ENCODE measurements at regions not wholly inside any gene's neighbourhood (a gene's known extent, or its start where the extent isn't known, plus 50 kb on each side); places are given as distances from the start of the nearest gene placed in this dataset.

DNA sequence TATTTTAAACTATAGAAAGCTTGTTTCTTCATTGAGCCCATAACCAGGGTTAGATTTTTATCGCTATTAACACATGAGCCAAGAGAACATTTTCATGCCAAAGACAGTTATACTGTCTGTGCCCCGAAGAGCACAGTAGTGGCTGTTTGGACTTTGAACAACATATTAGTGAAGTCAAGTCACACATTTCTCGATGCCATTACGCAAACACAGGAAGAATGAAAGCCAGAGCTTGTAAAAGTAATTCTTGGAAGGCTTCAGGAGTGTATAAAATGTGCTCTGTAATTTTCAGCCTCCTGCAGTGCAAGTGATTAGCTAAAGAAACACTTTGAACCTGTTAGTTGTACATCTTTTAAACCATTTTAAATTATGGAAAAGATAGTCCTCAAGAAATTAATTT is 590.7 kb upstream of the PITX2 start:
- TF ChIP-seq, protein P1, sequence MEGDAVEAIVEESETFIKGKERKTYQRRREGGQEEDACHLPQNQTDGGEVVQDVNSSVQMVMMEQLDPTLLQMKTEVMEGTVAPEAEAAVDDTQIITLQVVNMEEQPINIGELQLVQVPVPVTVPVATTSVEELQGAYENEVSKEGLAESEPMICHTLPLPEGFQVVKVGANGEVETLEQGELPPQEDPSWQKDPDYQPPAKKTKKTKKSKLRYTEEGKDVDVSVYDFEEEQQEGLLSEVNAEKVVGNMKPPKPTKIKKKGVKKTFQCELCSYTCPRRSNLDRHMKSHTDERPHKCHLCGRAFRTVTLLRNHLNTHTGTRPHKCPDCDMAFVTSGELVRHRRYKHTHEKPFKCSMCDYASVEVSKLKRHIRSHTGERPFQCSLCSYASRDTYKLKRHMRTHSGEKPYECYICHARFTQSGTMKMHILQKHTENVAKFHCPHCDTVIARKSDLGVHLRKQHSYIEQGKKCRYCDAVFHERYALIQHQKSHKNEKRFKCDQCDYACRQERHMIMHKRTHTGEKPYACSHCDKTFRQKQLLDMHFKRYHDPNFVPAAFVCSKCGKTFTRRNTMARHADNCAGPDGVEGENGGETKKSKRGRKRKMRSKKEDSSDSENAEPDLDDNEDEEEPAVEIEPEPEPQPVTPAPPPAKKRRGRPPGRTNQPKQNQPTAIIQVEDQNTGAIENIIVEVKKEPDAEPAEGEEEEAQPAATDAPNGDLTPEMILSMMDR (optimal IDR thresholded peaks at IDR 0.05 in 1 of 3, IDR thresholded peaks at IDR 0.05 in 1 of 3, conservative IDR thresholded peaks at IDR 0.05 in 1 of 3; ENCODE audit: extremely low read depth in 1 of 3, insufficient read depth in 2 of 3, low read length in 3 of 3): no peak
- no peak for TF ChIP-seq EZH2 (IDR thresholded peaks at IDR 0.05; ENCODE audit: low read length)

Measured in keratinocyte (primary cell).